Neural crest cell (in vitro differentiated cells): ENCODE measurements at regions not wholly inside any gene's neighbourhood (a gene's known extent, or its start where the extent isn't known, plus 50 kb on each side); places are given as distances from the start of the nearest gene placed in this dataset.

Experiments used
- DNase-seq: peaks from one replicate; pipeline ENCODE4 v3.0.0; 2021; ENCODE audit warnings: low read depth, mixed read lengths, low spot score
- H3K27ac Mint-ChIP-seq: one replicate; pipeline ENCODE4 v1.8.0; 2021; ENCODE audit warnings: mild to moderate bottlenecking, mixed read lengths; ENCODE audit not compliant: unreplicated experiment
- H3K27me3 Mint-ChIP-seq: 2 replicates; pipeline ENCODE4 v1.8.0; 2021; ENCODE audit warnings: low read depth, mild to moderate bottlenecking, mixed read lengths
- H3K36me3 Mint-ChIP-seq: 2 replicates; pipeline ENCODE4 v1.8.0; 2021; ENCODE audit warnings: low read depth, mild to moderate bottlenecking, mixed read lengths
- H3K4me1 Mint-ChIP-seq: 2 replicates; pipeline ENCODE4 v1.8.0; 2021; ENCODE audit warnings: mixed read lengths
- H3K4me3 Mint-ChIP-seq: one replicate; pipeline ENCODE4 v1.8.0; 2021; ENCODE audit warnings: mild to moderate bottlenecking, mixed read lengths
- H3K9me3 Mint-ChIP-seq: 2 replicates; pipeline ENCODE4 v1.8.0; 2021; ENCODE audit warnings: mixed read lengths
- TF ChIP-seq, protein P1 (sequence below): fragments of 200-600 bp; sonication (generic); conservative IDR thresholded peaks from 2 replicates; pipeline ENCODE4 v1.5.0; 2021; ENCODE audit warnings: antibody characterized with exemption, mild to moderate bottlenecking

DNA sequence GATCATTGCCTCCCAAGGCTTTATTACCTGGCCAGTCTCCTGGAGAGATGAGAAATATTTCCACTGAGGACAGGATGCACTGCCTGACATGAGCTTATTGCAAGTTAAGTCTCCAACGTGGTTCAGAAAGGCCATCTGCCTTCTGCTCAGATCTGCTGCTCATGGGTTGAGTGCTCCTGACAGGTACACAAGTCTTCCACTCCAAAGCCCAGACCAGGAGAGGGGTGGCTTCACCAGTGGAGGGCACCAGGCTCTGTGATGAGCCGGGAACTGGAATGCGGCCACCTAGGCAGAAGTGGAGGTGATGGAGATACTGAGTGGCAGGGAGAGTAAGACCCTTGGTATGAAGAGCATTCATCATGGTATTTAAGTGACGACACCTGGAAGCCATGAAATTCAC lies 79.5 kb upstream of the IRF2 start:
- Mint-ChIP-seq H3K27me3 (no peaks in the 10 kb centered on the region), H3K4me3 (no peak overlapping the region), H3K4me1 (peaks cover 5% of the 10 kb centered on the region), H3K36me3 (no peaks in the 10 kb centered on the region), H3K27ac (no peak overlapping the region), H3K9me3 (peaks cover 4% of the 10 kb centered on the region)
- DNase-seq: no peak
- TF ChIP-seq, protein P1, sequence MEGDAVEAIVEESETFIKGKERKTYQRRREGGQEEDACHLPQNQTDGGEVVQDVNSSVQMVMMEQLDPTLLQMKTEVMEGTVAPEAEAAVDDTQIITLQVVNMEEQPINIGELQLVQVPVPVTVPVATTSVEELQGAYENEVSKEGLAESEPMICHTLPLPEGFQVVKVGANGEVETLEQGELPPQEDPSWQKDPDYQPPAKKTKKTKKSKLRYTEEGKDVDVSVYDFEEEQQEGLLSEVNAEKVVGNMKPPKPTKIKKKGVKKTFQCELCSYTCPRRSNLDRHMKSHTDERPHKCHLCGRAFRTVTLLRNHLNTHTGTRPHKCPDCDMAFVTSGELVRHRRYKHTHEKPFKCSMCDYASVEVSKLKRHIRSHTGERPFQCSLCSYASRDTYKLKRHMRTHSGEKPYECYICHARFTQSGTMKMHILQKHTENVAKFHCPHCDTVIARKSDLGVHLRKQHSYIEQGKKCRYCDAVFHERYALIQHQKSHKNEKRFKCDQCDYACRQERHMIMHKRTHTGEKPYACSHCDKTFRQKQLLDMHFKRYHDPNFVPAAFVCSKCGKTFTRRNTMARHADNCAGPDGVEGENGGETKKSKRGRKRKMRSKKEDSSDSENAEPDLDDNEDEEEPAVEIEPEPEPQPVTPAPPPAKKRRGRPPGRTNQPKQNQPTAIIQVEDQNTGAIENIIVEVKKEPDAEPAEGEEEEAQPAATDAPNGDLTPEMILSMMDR: no peak

DNA sequence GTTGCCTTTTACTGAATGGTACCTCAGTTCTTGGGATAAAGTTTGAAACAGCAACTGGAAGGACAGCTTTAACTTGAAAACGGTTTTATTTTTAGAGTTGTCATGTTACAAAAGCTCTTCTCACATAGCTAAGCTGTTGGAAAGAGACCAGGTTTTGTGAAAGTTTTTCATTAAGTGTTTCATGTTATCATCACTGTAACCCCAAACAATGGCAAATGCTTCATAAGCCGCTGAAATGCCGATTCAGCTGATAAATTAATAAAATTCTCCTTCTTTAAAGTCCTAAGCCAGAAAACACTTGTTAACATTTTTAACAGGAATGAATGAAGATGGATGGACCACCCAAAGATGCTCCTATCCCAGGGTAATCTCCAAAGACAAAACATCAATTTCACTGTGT lies 76.1 kb upstream of the IRF2 start:
- Mint-ChIP-seq H3K27ac (no peak overlapping the region), H3K9me3 (peaks cover 2% of the 10 kb centered on the region), H3K4me1 (peaks cover 12% of the 10 kb centered on the region), H3K36me3 (no peaks in the 10 kb centered on the region), H3K4me3 (no peak overlapping the region), H3K27me3 (no peaks in the 10 kb centered on the region)
- DNase-seq: no peak
- TF ChIP-seq, protein P1: no peak

DNA sequence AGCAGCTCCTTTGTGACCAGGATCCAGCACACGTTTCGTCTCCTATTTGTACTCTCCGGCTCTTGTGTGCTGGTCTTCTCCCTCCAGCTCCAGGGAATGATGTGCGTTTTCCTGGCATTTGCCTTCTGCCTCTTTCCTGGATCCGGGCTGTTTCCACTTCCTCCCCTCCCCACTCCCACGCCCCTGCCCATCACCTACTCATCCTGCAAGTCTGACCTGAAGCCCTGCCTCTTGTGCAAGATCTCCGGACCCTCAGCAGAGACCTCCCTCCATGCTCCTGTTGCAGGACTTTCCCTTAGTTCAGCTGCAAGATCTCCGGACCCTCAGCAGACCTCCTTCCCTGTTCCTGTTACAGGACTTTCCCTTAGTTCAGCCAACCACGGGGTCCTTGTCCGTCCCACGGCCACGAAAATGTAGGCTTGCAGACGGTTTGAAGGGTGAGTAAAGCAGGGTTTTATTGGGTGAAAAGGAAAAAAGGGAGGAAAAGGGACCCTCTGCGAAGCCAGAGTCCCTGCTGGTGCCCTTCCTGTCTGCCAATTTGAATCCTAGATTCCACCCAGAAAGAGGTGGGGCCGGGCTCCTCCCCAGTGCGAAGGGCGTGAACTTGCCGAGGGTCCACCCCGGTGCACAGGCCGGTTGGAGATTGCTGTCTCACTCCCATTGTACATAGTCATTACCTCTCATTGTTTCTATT lies 74.4 kb upstream of the IRF2 start:
- TF ChIP-seq, protein P1: no peak
- DNase-seq: peak; percentile 12
- Mint-ChIP-seq H3K9me3 (no peaks in the 10 kb centered on the region), H3K27ac (peak overlapping the region; percentile 91), H3K4me3 (peak overlapping the region; percentile 80), H3K36me3 (no peaks in the 10 kb centered on the region), H3K27me3 (no peaks in the 10 kb centered on the region), H3K4me1 (peaks cover 12% of the 10 kb centered on the region)

GRCh38 chr4:184548316-184548647 lies 73.9 kb upstream of the IRF2 start:
- no peak for DNase-seq
- peaks cover 12% of the 10 kb centered on the region for H3K4me1 Mint-ChIP-seq
- H3K36me3 Mint-ChIP-seq: no peaks in the 10 kb centered on the region
- no peaks in the 10 kb centered on the region for H3K27me3 Mint-ChIP-seq
- TF ChIP-seq, protein P1: no peak
- peak overlapping the region; percentile 91 for H3K27ac Mint-ChIP-seq
- H3K4me3 Mint-ChIP-seq: peak overlapping the region; percentile 80
- H3K9me3 Mint-ChIP-seq: no peaks in the 10 kb centered on the region

DNA sequence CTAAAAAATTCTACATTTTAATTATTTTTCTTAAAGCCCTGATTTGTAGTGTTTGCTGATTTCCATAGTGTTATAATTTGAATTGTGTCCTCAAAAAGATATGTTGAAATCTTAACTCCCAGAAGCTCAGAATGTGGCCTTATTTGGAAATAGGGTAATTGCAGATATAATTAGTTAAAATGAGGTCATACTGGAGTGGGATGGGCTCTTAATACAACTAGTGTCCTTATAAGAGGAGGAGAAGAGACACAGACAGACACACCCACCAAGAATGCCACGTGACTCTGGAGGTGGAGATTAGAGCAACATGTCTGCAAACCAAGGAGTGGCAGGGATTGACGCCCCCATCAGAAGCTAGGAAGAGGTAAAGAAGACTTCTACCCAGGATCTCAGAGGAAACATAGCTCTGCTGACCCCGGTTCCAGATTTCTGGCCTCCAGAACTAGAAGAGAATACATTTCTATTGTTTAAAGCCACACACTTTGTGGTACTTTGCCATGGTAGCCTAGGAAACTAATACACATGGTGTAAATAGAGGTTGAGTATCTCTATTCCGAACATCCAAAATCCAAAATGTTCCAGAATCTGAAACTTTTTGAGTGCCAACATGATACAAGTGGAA lies 70.5 kb upstream of the IRF2 start:
- no peak overlapping the region for H3K27ac Mint-ChIP-seq
- no peaks in the 10 kb centered on the region for H3K9me3 Mint-ChIP-seq
- no peak overlapping the region for H3K4me3 Mint-ChIP-seq
- H3K4me1 Mint-ChIP-seq: peaks cover 12% of the 10 kb centered on the region
- H3K36me3 Mint-ChIP-seq: no peaks in the 10 kb centered on the region
- no peaks in the 10 kb centered on the region for H3K27me3 Mint-ChIP-seq
- TF ChIP-seq, protein P1: no peak
- no peak for DNase-seq
